NB4 (cell line): ENCODE measurements at regions not wholly inside any gene's neighbourhood (a gene's known extent, or its start where the extent isn't known, plus 50 kb on each side); places are given as distances from the start of the nearest gene placed in this dataset.
"Not testable (repeated sequence)": the region's sequence is repeated elsewhere in the genome, so short reads cannot be mapped to it uniquely, and the experiment has no call there.

Source experiments
- DNase-seq: peaks from one replicate; pipeline ENCODE4 v3.0.0; 2010; ENCODE audit warnings: low read depth
- H3K4me3 ChIP-seq: one replicate; pipeline ENCODE4 v1.5.1; 2011; ENCODE audit warnings: mild to moderate bottlenecking, low read depth, low read length, moderate library complexity
- MYC ChIP-seq: IDR thresholded peaks from 2 replicates; pipeline ENCODE4 v1.6.1; 2011; ENCODE audit warnings: low read depth, low read length
- POLR2A ChIP-seq: IDR thresholded peaks from 2 replicates; pipeline ENCODE4 v1.6.1; 2011; ENCODE audit warnings: mild to moderate bottlenecking; ENCODE audit not compliant: insufficient read length; ENCODE audit errors: extremely low read depth
- TF ChIP-seq, protein P1 (sequence below): IDR thresholded peaks from 2 replicates; pipeline ENCODE4 v1.6.1; 2011; ENCODE audit warnings: low read depth, low read length
- TF ChIP-seq, protein P2 (sequence below): IDR thresholded peaks from one replicate; pipeline ENCODE4 v1.5.1; 2012; ENCODE audit warnings: low read depth, low read length

DNA sequence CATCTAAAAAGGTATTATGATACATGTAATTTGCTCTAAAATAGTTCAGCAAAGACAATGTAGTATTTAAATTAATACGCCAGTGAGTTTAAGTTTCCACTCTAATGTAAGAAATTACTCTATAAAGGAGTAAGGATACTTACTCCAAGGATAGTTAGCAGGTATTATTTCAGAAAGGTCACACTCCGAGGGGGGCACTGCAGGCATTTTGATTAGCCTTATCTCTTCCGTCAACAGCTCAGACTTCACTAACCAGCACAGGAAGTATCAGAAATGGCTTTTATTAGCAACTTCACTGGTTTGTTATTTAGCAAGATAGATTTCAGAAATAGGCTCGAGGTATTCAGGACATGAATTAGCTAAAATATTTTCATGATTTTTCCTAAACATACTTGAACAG lies 127.0 kb downstream of the COX18 start:
- TF ChIP-seq POLR2A (no peak), MYC (no peak)
- TF ChIP-seq, protein P1, sequence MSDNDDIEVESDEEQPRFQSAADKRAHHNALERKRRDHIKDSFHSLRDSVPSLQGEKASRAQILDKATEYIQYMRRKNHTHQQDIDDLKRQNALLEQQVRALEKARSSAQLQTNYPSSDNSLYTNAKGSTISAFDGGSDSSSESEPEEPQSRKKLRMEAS: no peak
- TF ChIP-seq, protein P2, sequence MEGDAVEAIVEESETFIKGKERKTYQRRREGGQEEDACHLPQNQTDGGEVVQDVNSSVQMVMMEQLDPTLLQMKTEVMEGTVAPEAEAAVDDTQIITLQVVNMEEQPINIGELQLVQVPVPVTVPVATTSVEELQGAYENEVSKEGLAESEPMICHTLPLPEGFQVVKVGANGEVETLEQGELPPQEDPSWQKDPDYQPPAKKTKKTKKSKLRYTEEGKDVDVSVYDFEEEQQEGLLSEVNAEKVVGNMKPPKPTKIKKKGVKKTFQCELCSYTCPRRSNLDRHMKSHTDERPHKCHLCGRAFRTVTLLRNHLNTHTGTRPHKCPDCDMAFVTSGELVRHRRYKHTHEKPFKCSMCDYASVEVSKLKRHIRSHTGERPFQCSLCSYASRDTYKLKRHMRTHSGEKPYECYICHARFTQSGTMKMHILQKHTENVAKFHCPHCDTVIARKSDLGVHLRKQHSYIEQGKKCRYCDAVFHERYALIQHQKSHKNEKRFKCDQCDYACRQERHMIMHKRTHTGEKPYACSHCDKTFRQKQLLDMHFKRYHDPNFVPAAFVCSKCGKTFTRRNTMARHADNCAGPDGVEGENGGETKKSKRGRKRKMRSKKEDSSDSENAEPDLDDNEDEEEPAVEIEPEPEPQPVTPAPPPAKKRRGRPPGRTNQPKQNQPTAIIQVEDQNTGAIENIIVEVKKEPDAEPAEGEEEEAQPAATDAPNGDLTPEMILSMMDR: no peak
- no peak for DNase-seq
- no peak overlapping the region for H3K4me3 ChIP-seq

DNA sequence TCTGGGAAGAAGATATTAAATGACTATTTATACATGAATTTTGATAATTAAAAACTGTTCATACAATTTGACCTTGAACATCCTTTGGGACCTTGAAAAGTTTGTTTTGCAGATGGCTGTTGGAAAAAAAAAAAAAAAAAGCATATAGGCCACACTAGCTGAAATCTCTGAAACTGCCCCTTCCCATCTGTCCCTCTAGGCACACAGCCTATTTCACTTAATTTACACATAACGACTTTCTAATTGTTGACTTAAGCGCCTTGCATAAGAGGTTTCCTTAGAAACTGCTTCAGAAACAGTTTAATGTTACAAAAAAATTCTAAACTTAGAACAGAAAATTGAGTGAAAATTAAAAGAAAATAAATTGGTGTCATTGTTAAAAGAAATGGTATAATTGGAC lies 131.0 kb downstream of the COX18 start:
- TF ChIP-seq POLR2A: no peak
- TF ChIP-seq, protein P1: no peak
- no peak for TF ChIP-seq MYC
- TF ChIP-seq, protein P2: no peak
- no peak overlapping the region for H3K4me3 ChIP-seq
- DNase-seq: no peak

DNA sequence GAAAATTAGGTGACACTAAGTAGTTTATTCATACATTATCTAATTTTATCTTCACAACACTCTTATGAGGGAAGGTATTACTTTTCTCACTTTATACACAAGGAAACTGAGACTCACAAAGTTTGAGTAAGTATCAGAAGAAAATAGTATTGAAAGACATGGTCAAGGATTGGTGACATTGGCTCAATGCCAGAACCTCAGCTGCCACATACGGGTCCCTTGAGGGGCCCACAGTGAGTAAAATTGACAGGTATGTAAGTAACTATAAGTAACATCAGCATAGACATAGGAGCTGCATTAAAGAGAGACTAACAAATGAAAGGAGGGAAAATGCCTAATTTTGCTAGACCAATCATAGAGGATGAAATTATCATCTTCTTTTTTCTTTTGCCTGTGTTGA lies 134.1 kb downstream of the COX18 start:
- TF ChIP-seq POLR2A (no peak), MYC (no peak)
- TF ChIP-seq, protein P1: no peak
- TF ChIP-seq, protein P2: no peak
- no peak overlapping the region for H3K4me3 ChIP-seq
- no peak for DNase-seq

DNA sequence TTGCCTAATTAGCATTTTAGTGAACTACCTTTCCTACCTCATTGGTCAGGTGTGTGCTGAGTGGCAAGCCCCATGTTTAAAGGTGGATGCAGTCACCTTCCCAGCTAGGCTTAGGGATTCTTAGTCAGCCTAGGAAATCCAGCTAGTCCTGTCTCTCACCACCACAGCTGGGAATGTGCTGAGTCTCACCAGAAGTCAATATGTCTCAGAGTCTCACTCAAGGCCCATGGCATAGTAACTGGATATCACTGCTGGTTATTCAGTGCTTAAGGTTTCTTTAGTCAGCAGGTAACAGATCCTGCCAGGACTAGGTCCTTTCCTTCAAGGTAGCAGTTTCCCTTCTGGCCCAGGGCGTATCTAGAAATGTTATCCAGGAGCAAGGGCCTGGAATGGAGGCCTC lies 136.5 kb downstream of the COX18 start:
- no peak overlapping the region for H3K4me3 ChIP-seq
- TF ChIP-seq, protein P2: no peak
- TF ChIP-seq, protein P1: no peak
- no peak for TF ChIP-seq POLR2A
- TF ChIP-seq MYC: no peak
- no peak for DNase-seq

DNA sequence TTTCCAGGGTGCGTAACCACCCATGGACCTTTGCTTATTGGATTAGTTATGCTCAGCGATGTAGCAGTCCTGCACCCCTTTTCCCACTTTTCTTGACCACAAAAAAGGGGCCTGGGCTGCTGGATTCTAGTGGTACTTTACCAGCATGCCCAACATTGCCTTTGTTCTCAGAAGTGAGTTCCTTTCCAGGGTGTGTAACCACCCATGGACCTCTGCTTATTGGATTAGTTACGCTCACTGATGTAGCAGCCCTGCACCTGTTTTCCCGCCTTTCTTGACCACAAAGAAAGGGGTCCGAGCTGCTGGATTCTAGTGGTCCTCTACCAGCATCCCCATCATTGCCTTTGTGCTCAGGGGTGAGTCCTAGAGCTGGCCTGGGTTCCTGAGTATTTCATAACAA lies 138.2 kb downstream of the COX18 start:
- DNase-seq: no peak
- H3K4me3 ChIP-seq: no peak overlapping the region
- no peak for TF ChIP-seq MYC

DNA sequence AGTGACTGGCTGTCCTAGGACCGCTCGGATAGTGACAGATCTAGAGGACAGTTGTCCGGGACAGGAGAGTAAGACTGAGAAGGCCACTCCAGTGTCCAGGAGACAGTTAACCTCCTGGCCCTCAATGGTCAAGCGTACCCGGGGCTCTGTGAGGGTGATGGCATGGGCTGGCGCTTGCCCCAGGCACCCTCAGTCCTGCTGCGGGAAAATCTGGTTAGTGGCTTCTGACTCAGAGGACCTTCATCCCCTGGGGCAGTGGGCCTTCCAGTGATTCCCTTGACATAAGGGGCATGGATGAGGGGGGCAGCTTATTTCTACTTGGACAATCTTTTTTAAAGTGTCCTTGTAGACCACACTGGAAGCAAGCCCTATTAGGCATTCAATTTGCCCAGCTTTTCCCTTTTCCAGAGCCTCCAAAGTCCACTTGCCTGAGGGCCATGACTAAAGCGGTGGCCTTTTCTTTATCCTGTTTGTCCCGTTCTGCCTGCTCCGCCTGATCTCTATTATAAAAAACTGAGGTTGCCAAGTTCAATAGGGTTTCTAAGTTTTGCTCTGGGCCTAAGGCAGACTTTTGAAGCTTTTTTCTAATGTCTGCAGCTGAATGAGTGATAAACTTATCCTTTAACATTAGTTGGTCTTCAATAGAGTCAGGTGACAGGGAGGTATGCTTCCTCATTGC lies 139.8 kb downstream of the COX18 start:
- DNase-seq, H3K4me3 ChIP-seq: not testable (repeated sequence)

DNA sequence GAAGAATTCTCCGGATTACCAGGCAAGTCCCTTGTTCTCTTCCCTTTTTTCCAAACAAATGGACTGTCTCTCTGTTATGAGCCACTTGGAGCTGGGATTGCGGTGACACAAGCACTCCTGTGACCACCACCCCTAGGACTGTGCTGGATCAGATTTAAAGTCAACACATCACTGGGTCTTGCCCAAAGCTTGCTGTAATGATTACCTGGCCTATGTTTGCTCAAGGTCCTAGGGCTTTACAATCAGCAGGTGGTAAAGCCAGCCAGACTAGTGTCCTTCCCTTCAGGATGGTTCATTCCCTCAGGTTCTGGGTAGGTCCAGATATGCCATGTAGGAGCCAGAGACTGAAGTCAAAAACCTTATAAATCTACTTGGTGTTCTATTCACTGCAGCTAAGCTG lies 144.7 kb downstream of the COX18 start:
- DNase-seq: no peak
- H3K4me3 ChIP-seq: no peak overlapping the region
- no peak for TF ChIP-seq POLR2A
- no peak for TF ChIP-seq MYC
- TF ChIP-seq, protein P1: no peak
- TF ChIP-seq, protein P2: no peak
